Activated CD4-positive, alpha-beta T cell treated with anti-CD3 and anti-CD28 coated beads, Interleukin-2, amount 10 ng/mL, durations not matched to agents 7 days and 5 days (primary cell): ENCODE measurements at regions not wholly inside any gene's neighbourhood (a gene's known extent, or its start where the extent isn't known, plus 50 kb on each side); places are given as distances from the start of the nearest gene placed in this dataset.

Experiments
- CTCF ChIA-PET: fragments of 350-600 bp; sonication (Branson Sonifier 250); formaldehyde crosslinking; loops from one replicate; lab custom pipeline; 2021; ENCODE audit warnings: antibody characterized with exemption; lab: Charles Lee
- POLR2A ChIA-PET: fragments of 350-600 bp; sonication (Branson Sonifier 250); formaldehyde crosslinking; loops from one replicate; lab custom pipeline; 2021; ENCODE audit warnings: antibody characterized with exemption; lab: Charles Lee
- DNase-seq: peaks from one replicate; pipeline ENCODE4 v3.0.0-alpha.2; 2020
- H3K27ac Mint-ChIP-seq: one replicate; pipeline ENCODE4 v1.8.0; 2021; ENCODE audit warnings: mild to moderate bottlenecking, moderate library complexity, mixed read lengths
- H3K27me3 Mint-ChIP-seq: one replicate; pipeline ENCODE4 v1.8.0; 2021; ENCODE audit warnings: mixed read lengths
- H3K36me3 Mint-ChIP-seq: one replicate; pipeline ENCODE4 v1.8.0; 2021; ENCODE audit warnings: low read depth, mixed read lengths
- H3K4me1 Mint-ChIP-seq: one replicate; pipeline ENCODE4 v1.8.0; 2021; ENCODE audit warnings: mixed read lengths
- H3K4me3 Mint-ChIP-seq: one replicate; pipeline ENCODE4 v1.8.0; 2021; ENCODE audit warnings: mild to moderate bottlenecking, moderate library complexity, mixed read lengths
- H3K9me3 Mint-ChIP-seq: one replicate; pipeline ENCODE4 v1.8.0; 2021; ENCODE audit warnings: mixed read lengths

DNA sequence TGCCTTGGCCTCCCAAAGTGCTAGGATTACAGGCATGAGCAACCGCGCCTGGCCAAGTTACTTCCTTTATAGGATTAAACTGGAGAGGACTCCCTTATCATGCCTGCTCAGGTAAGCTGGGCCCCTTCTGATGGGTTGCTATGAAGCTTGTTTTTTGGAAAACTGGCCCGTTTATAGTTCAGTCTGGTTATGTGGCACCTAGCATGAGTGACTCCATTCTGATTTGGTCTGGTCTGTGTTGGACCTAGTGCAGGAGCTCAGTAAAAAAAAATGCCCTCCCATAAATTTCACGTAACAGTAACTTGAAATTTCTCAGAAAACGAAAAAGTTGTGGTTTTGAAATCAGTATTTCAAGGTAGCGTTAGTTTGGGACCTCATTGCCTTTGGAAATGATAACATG, 448.4 kb downstream of the HACE1 start:
- Mint-ChIP-seq H3K27me3 (no peaks in the 10 kb centered on the region), H3K36me3 (no peaks in the 10 kb centered on the region), H3K4me3 (no peak overlapping the region), H3K9me3 (no peaks in the 10 kb centered on the region), H3K27ac (no peak overlapping the region), H3K4me1 (no peaks in the 10 kb centered on the region)
- DNase-seq, result no peak
- POLR2A ChIA-PET, result no interaction called here
- CTCF ChIA-PET, result interaction anchor here (1.1 kb wide), 1 partner anchor 10 kb away, joined by 3 read pairs; no protein-coding TSS in a partner anchor

GRCh38 chr6:104409913-104410312, 449.8 kb downstream of the HACE1 start:
- Mint-ChIP-seq H3K4me3 (no peak overlapping the region), H3K4me1 (no peaks in the 10 kb centered on the region), H3K9me3 (no peaks in the 10 kb centered on the region), H3K27me3 (no peaks in the 10 kb centered on the region), H3K27ac (no peak overlapping the region), H3K36me3 (no peaks in the 10 kb centered on the region)
- ChIA-PET POLR2A (no interaction called here), CTCF (no interaction called here)
- DNase-seq, result no peak

- Mint-ChIP-seq H3K4me1 (no peaks in the 10 kb centered on the region), H3K9me3 (no peaks in the 10 kb centered on the region), H3K4me3 (no peak overlapping the region), H3K27me3 (no peaks in the 10 kb centered on the region), H3K36me3 (no peaks in the 10 kb centered on the region), H3K27ac (no peak overlapping the region)
- CTCF ChIA-PET, result no interaction called here
- DNase-seq, result no peak
- POLR2A ChIA-PET, result no interaction called here
Observed at GRCh38 chr6:104407957-104408356, 451.8 kb downstream of the HACE1 start.

DNA sequence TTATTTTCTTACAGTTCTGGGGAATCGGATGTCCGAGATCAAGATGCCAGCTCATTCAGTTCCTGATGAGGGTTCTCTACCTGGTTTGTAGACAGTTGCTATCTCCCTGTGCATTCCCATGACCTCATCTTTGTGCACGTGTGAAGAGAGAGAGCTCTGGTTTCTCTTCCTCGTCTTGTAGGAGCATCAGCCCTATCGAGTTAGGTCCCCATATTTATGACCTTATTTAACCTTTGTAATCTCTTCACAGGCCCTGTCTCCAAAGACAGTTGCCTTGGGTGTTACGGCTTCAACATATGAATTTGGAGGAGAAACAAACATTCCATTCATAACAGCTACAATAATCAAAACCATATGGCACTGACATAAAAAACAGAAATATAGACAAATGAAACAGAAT, 455.3 kb downstream of the HACE1 start:
- Mint-ChIP-seq H3K36me3 (no peaks in the 10 kb centered on the region), H3K4me3 (no peak overlapping the region), H3K27ac (no peak overlapping the region), H3K4me1 (no peaks in the 10 kb centered on the region), H3K27me3 (no peaks in the 10 kb centered on the region), H3K9me3 (no peaks in the 10 kb centered on the region)
- no peak for DNase-seq
- POLR2A ChIA-PET, result no interaction called here
- CTCF ChIA-PET, result no interaction called here

DNA sequence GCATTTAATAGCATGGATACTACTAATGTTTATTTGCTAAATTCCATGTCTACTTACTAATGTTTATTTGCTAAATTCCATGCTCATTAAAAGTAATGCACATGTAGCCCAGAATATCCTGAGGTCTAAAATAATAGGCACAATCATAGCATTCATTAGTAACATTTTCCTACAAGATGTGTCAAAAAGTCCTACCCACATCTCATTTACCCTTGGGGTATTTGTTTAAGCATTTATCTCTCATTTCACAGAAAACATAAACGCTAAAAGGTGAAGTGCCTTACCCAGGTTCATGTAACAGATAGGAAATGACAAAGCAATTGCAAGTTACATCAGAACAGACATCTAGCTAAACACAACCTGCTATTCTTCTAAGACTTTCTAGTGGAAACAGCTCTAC, 457.1 kb downstream of the HACE1 start:
- Mint-ChIP-seq H3K27ac (no peak overlapping the region), H3K36me3 (no peaks in the 10 kb centered on the region), H3K27me3 (no peaks in the 10 kb centered on the region), H3K9me3 (no peaks in the 10 kb centered on the region), H3K4me3 (no peak overlapping the region), H3K4me1 (no peaks in the 10 kb centered on the region)
- POLR2A ChIA-PET, result no interaction called here
- CTCF ChIA-PET, result no interaction called here
- no peak for DNase-seq

- no peak overlapping the region for H3K4me3 Mint-ChIP-seq
- no peaks in the 10 kb centered on the region for H3K36me3 Mint-ChIP-seq
- no peak overlapping the region for H3K27ac Mint-ChIP-seq
- DNase-seq, result no peak
- H3K4me1 Mint-ChIP-seq, result no peaks in the 10 kb centered on the region
- no peaks in the 10 kb centered on the region for H3K27me3 Mint-ChIP-seq
- ChIA-PET POLR2A (no interaction called here), CTCF (no interaction called here)
- H3K9me3 Mint-ChIP-seq, result no peaks in the 10 kb centered on the region
Observed at GRCh38 chr6:104401926-104402325, 457.8 kb downstream of the HACE1 start.

GRCh38 chr6:104400844-104401243, 458.9 kb downstream of the HACE1 start:
- CTCF ChIA-PET, result no interaction called here
- no peaks in the 10 kb centered on the region for H3K9me3 Mint-ChIP-seq
- POLR2A ChIA-PET, result no interaction called here
- no peak overlapping the region for H3K4me3 Mint-ChIP-seq
- no peaks in the 10 kb centered on the region for H3K36me3 Mint-ChIP-seq
- no peak overlapping the region for H3K27ac Mint-ChIP-seq
- H3K27me3 Mint-ChIP-seq, result no peaks in the 10 kb centered on the region
- DNase-seq, result no peak
- H3K4me1 Mint-ChIP-seq, result no peaks in the 10 kb centered on the region

DNA sequence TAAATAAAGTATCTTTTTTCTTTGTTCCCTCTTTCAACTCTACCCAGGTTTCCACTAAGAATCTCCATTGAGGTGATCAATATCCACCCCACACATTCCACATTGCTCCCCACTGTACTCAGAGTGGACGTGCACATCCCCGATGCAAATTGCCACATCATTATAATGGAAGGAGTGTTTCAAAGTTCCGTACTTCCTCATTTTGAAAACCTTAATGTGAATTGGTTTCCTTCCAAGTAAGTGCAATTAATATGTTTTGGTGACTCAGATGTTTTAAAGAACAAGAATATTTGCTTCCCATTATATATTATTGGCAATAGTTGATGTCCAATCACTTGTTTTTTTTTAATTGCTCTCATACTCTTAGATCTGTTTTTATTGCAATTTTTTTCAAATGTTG, 463.6 kb downstream of the HACE1 start:
- no peak for DNase-seq
- ChIA-PET POLR2A (no interaction called here), CTCF (no interaction called here)
- H3K4me3 Mint-ChIP-seq, result no peak overlapping the region
- no peaks in the 10 kb centered on the region for H3K27me3 Mint-ChIP-seq
- H3K9me3 Mint-ChIP-seq, result no peaks in the 10 kb centered on the region
- H3K4me1 Mint-ChIP-seq, result no peaks in the 10 kb centered on the region
- H3K36me3 Mint-ChIP-seq, result no peaks in the 10 kb centered on the region
- H3K27ac Mint-ChIP-seq, result no peak overlapping the region

DNA sequence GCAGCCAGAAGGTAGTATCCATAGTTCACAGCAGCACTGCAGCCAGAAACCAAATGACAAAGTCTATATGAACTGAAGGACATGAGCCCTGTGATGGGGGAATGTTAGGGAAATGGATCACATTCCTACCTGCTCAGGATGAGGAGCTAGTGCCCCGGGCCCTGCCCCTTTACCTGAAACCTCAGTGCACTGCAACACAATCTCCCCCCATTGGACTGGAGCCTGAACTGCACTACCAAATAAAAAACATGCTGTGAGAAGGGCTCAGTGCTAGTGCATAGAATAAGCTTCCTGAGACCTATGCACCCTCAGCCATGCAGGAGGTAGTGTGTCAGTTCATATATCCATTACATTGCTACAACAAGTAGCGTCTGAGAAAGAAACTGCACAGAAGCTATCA, 477.8 kb downstream of the HACE1 start:
- ChIA-PET POLR2A (no interaction called here), CTCF (no interaction called here)
- no peak overlapping the region for H3K4me3 Mint-ChIP-seq
- no peaks in the 10 kb centered on the region for H3K27me3 Mint-ChIP-seq
- DNase-seq, result no peak
- H3K9me3 Mint-ChIP-seq, result no peaks in the 10 kb centered on the region
- H3K36me3 Mint-ChIP-seq, result no peaks in the 10 kb centered on the region
- no peak overlapping the region for H3K27ac Mint-ChIP-seq
- H3K4me1 Mint-ChIP-seq, result no peaks in the 10 kb centered on the region

DNA sequence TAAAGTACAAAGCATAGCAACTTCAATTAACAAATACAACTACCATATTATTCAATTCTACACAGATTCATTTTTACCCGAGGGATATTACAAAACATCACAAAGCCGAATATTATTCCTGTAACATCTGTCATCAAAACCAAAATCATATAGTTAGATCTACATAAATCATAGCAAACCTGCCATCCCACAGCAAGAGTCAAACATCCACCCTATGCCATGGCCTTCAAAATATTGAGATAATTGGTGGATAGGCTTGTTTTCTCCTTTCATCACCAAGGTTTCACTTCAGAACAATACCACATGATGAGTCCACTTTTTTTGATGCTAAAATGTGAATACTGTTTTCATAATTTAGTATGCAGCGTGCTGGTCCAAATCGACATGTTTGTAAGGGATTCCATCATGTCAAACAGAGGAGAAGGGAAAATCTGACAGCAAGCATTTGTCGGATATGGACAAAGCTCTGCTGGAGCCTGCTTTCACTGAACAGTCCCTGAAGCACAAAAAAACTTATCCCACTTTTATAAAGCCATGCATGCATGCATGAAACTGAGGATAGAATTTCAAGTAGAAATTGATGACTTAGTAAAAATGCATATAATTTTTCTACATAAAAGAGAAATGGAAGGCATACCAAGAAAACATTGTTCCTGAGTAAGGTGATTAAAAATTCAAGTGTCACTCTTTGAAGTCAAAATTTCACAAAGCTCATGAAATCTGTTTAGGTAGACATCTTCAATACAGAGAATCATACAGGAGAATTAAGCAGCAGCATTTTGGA, 494.1 kb downstream of the HACE1 start:
- CTCF ChIA-PET, result no interaction called here

GRCh38 chr6:104357928-104358327, 501.8 kb downstream of the HACE1 start:
- ChIA-PET CTCF (no interaction called here), POLR2A (no interaction called here)
- H3K9me3 Mint-ChIP-seq, result no peaks in the 10 kb centered on the region
- H3K4me1 Mint-ChIP-seq, result no peaks in the 10 kb centered on the region
- no peak overlapping the region for H3K4me3 Mint-ChIP-seq
- no peak overlapping the region for H3K27ac Mint-ChIP-seq
- no peak for DNase-seq
- no peaks in the 10 kb centered on the region for H3K27me3 Mint-ChIP-seq
- no peaks in the 10 kb centered on the region for H3K36me3 Mint-ChIP-seq

More for the DNA sequence above, 494.1 kb downstream of the HACE1 start:
- POLR2A ChIA-PET, result no interaction called here
- H3K4me1 Mint-ChIP-seq, result no peaks in the 10 kb centered on the region
- H3K36me3 Mint-ChIP-seq, result no peaks in the 10 kb centered on the region
- no peak overlapping the region for H3K4me3 Mint-ChIP-seq
- H3K27me3 Mint-ChIP-seq, result peaks cover 1% of the 10 kb centered on the region
- no peaks in the 10 kb centered on the region for H3K9me3 Mint-ChIP-seq
- no peak for DNase-seq
- H3K27ac Mint-ChIP-seq, result no peak overlapping the region

- POLR2A ChIA-PET, result no interaction called here
- Mint-ChIP-seq H3K4me3 (no peak overlapping the region), H3K27me3 (no peaks in the 10 kb centered on the region), H3K27ac (no peak overlapping the region), H3K36me3 (no peaks in the 10 kb centered on the region), H3K9me3 (no peaks in the 10 kb centered on the region), H3K4me1 (no peaks in the 10 kb centered on the region)
- CTCF ChIA-PET, result no interaction called here
- no peak for DNase-seq
Observed at GRCh38 chr6:104356197-104356596, 503.5 kb downstream of the HACE1 start.

GRCh38 chr6:104349191-104349590, 510.5 kb downstream of the HACE1 start:
- ChIA-PET CTCF (interaction anchor here (0.6 kb wide), 1 partner anchor 56 kb away, joined by 3 read pairs; no protein-coding TSS in a partner anchor), POLR2A (no interaction called here)
- Mint-ChIP-seq H3K4me1 (no peaks in the 10 kb centered on the region), H3K27me3 (no peaks in the 10 kb centered on the region), H3K4me3 (no peak overlapping the region), H3K36me3 (no peaks in the 10 kb centered on the region), H3K9me3 (peaks cover under 1% of the 10 kb centered on the region), H3K27ac (no peak overlapping the region)
- DNase-seq, result no peak

GRCh38 chr6:104344223-104344622, 515.5 kb downstream of the HACE1 start:
- DNase-seq, result no peak
- Mint-ChIP-seq H3K27ac (no peak overlapping the region), H3K4me3 (no peak overlapping the region), H3K36me3 (no peaks in the 10 kb centered on the region), H3K4me1 (no peaks in the 10 kb centered on the region), H3K9me3 (peaks cover 3% of the 10 kb centered on the region), H3K27me3 (no peaks in the 10 kb centered on the region)
- ChIA-PET POLR2A (no interaction called here), CTCF (no interaction called here)
